ENCODE measurements at regions not wholly inside any gene's neighbourhood (a gene's known extent, or its start where the extent isn't known, plus 50 kb on each side); places are given as distances from the start of the nearest gene placed in this dataset.
"Not testable (repeated sequence)": the region's sequence is repeated elsewhere in the genome, so short reads cannot be mapped to it uniquely, and the experiment has no call there.

- H3K4me1 Mint-ChIP-seq, result no peaks in the 10 kb centered on the region
- CTCF ChIA-PET, result interaction anchor here (0.9 kb wide), 1 partner anchor 17 kb away, joined by 4 read pairs; no protein-coding TSS in a partner anchor
- H3K9me3 Mint-ChIP-seq (ENCODE audit: low read depth), result no peaks in the 10 kb centered on the region
- no peak for DNase-seq
- no peak overlapping the region for H3K27ac Mint-ChIP-seq
- H3K36me3 Mint-ChIP-seq (ENCODE audit: low read depth), result no peaks in the 10 kb centered on the region
- no peak overlapping the region for H3K4me3 Mint-ChIP-seq
- no peak for ATAC-seq
- POLR2A ChIA-PET, result no interaction called here
- intact Hi-C loops (cut with DNase I, micrococcal nuclease), result no loop called here
- peaks cover 28% of the 10 kb centered on the region for H3K27me3 Mint-ChIP-seq
Observed at GRCh38 chr10:118442032-118442431, 99.9 kb upstream of the FAM204A start.

DNA sequence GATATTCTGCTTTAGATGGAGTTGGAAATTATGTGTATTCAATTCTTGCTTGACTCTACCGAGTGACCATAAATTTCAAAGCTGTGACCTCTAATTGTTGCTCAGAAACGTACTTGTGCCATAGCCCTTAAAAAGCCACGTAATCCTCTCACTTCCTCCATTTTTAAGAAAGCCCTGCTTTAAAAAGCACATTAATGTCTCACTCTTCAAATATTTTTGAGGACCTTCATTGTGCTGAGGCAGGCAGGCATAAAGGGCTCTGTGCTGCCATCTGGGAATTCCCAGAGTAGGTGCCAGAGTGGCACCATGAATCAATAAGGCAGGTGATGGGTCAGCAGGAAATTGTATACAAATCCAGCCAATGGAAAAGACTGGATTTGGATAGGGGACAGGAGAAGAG lies 97.7 kb upstream of the FAM204A start:
- H3K9me3 Mint-ChIP-seq (ENCODE audit: low read depth), result no peaks in the 10 kb centered on the region
- no peak for DNase-seq
- no peak overlapping the region for H3K4me3 Mint-ChIP-seq
- no peak overlapping the region for H3K27ac Mint-ChIP-seq
- intact Hi-C loops (cut with DNase I, micrococcal nuclease), result no loop called here
- H3K27me3 Mint-ChIP-seq, result peaks cover 31% of the 10 kb centered on the region
- ChIA-PET CTCF (no interaction called here), POLR2A (no interaction called here)
- no peaks in the 10 kb centered on the region for H3K4me1 Mint-ChIP-seq
- ATAC-seq, result no peak
- H3K36me3 Mint-ChIP-seq (ENCODE audit: low read depth), result no peaks in the 10 kb centered on the region

GRCh38 chr10:118436742-118437141 lies 94.6 kb upstream of the FAM204A start:
- ChIA-PET POLR2A (interaction anchor here (0.6 kb wide), 1 partner anchor 37 kb away, joined by 3 read pairs; no protein-coding TSS in a partner anchor), CTCF (interaction anchor here (1.9 kb wide), 1 partner anchor 22 kb away, joined by 7 read pairs; no protein-coding TSS in a partner anchor)
- ATAC-seq, result no peak
- no peak overlapping the region for H3K27ac Mint-ChIP-seq
- H3K36me3 Mint-ChIP-seq (ENCODE audit: low read depth), result no peaks in the 10 kb centered on the region
- H3K4me3 Mint-ChIP-seq, result no peak overlapping the region
- no peak for DNase-seq
- no peaks in the 10 kb centered on the region for H3K4me1 Mint-ChIP-seq
- H3K9me3 Mint-ChIP-seq (ENCODE audit: low read depth), result no peaks in the 10 kb centered on the region
- H3K27me3 Mint-ChIP-seq, result peaks cover 29% of the 10 kb centered on the region
- intact Hi-C loops (cut with DNase I, micrococcal nuclease), result no loop called here

DNA sequence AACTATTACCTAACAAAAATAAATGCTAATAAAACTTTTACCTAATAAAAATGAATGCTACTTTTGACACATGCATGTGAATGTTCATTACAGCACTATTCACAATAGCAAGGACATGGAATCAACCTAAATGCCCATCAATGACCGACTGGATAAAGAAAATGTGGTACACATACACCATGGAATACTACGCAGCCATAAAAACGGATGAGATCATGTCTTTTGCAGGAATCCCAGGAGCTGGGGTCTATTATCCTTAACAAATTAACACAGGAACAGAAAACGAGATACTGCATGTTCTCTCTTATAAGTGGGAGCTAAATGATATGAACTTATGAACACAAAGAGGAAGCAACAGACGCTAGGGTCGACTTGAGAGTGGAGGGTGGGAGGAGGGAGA lies 88.1 kb upstream of the FAM204A start:
- CTCF ChIA-PET, result interaction anchor here (1.6 kb wide), 1 partner anchor 9 kb away, joined by 6 read pairs; no protein-coding TSS in a partner anchor
- intact Hi-C loops (cut with DNase I, micrococcal nuclease), result no loop called here
- peaks cover 21% of the 10 kb centered on the region for H3K27me3 Mint-ChIP-seq

GRCh38 chr10:118423800-118424442 lies 81.8 kb upstream of the FAM204A start:
- peak; percentile 94 for ATAC-seq
- H3K4me1 Mint-ChIP-seq, result peaks cover 2% of the 10 kb centered on the region
- H3K27me3 Mint-ChIP-seq, result peaks cover 24% of the 10 kb centered on the region
- no peak overlapping the region for H3K27ac Mint-ChIP-seq
- ChIA-PET POLR2A (no interaction called here), CTCF (interaction anchor here (0.5 to 1.9 kb wide), 7 partner anchors 8 to 972 kb away, joined by 3 to 6 read pairs (median 3); no protein-coding TSS in a partner anchor)
- DNase-seq, result peak; percentile 87
- H3K4me3 Mint-ChIP-seq, result no peak overlapping the region
- intact Hi-C loops (cut with DNase I, micrococcal nuclease), result loop anchor here (1.0 to 5.0 kb wide), 3 partner anchors 82 to 928 kb away; partner anchors contain the start of gene FAM204A (in 1 of the 2)
- no peaks in the 10 kb centered on the region for H3K36me3 Mint-ChIP-seq (ENCODE audit: low read depth)
- no peaks in the 10 kb centered on the region for H3K9me3 Mint-ChIP-seq (ENCODE audit: low read depth)

More for the DNA sequence above, 88.1 kb upstream of the FAM204A start:
- no peak overlapping the region for H3K4me3 Mint-ChIP-seq
- no peak for ATAC-seq
- no peak overlapping the region for H3K27ac Mint-ChIP-seq
- no peak for DNase-seq
- no peaks in the 10 kb centered on the region for H3K9me3 Mint-ChIP-seq (ENCODE audit: low read depth)
- no peaks in the 10 kb centered on the region for H3K36me3 Mint-ChIP-seq (ENCODE audit: low read depth)
- H3K4me1 Mint-ChIP-seq, result no peaks in the 10 kb centered on the region
- POLR2A ChIA-PET, result no interaction called here

DNA sequence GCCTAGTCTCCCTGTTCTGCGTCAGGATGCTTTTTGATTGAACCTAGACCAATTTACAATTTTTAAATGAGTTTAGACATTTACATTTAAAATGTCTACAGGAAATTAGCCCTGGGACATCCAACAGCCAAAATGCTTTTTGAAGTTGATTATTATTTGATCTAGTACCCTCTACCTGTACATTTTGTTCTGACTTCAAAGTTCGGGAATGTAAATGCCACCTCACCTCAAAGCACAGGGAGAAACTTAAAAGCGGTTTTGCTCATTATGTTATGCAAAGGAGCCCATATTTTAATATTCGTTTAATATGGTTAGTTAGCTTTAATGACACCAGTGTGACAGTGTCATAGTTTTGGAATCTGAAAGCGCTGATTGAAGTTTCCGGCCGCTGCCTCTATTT lies 80.1 kb upstream of the FAM204A start:
- no peak overlapping the region for H3K27ac Mint-ChIP-seq
- ATAC-seq, result no peak
- H3K9me3 Mint-ChIP-seq (ENCODE audit: low read depth), result no peaks in the 10 kb centered on the region

GRCh38 chr10:118420049-118420448 lies 77.9 kb upstream of the FAM204A start:
- H3K4me1 Mint-ChIP-seq; H3K9me3 Mint-ChIP-seq (ENCODE audit: low read depth); H3K27ac Mint-ChIP-seq; H3K36me3 Mint-ChIP-seq (ENCODE audit: low read depth); POLR2A ChIA-PET; ATAC-seq; H3K4me3 Mint-ChIP-seq; CTCF ChIA-PET; DNase-seq: not testable (repeated sequence)
- H3K27me3 Mint-ChIP-seq, result peaks cover 16% of the 10 kb centered on the region
- intact Hi-C loops (cut with DNase I, micrococcal nuclease), result loop anchor here in 1 of 2 experiments (5.0 kb wide), 1 partner anchor 78 kb away; the partner anchor contains the start of gene FAM204A

More for the DNA sequence above, 80.1 kb upstream of the FAM204A start:
- intact Hi-C loops (cut with DNase I, micrococcal nuclease), result loop anchor here in 1 of 2 experiments (2.0 to 5.0 kb wide), 2 partner anchors 80 to 925 kb away; partner anchors contain the start of gene FAM204A
- H3K4me1 Mint-ChIP-seq, result peaks cover 2% of the 10 kb centered on the region
- ChIA-PET POLR2A (no interaction called here), CTCF (interaction anchor here (1.2 to 2.2 kb wide), 3 partner anchors 9 to 78 kb away, joined by 3 to 6 read pairs (median 3); no protein-coding TSS in a partner anchor)
- H3K36me3 Mint-ChIP-seq (ENCODE audit: low read depth), result no peaks in the 10 kb centered on the region
- H3K4me3 Mint-ChIP-seq, result no peak overlapping the region
- DNase-seq, result no peak
- peaks cover 24% of the 10 kb centered on the region for H3K27me3 Mint-ChIP-seq

GRCh38 chr10:118412932-118413331 lies 70.8 kb upstream of the FAM204A start:
- peaks cover 15% of the 10 kb centered on the region for H3K27me3 Mint-ChIP-seq
- ChIA-PET POLR2A (no interaction called here), CTCF (interaction anchor here (1.3 kb wide), 1 partner anchor 10 kb away, joined by 3 read pairs; no protein-coding TSS in a partner anchor)
- ATAC-seq, result no peak
- no peak overlapping the region for H3K4me3 Mint-ChIP-seq
- no peaks in the 10 kb centered on the region for H3K36me3 Mint-ChIP-seq (ENCODE audit: low read depth)
- H3K27ac Mint-ChIP-seq, result no peak overlapping the region
- no peaks in the 10 kb centered on the region for H3K4me1 Mint-ChIP-seq
- no peak for DNase-seq
- intact Hi-C loops (cut with DNase I, micrococcal nuclease), result no loop called here
- no peaks in the 10 kb centered on the region for H3K9me3 Mint-ChIP-seq (ENCODE audit: low read depth)

GRCh38 chr10:118412132-118412760 lies 70.1 kb upstream of the FAM204A start:
- H3K9me3 Mint-ChIP-seq (ENCODE audit: low read depth), result no peaks in the 10 kb centered on the region
- ChIA-PET CTCF (interaction anchor here (0.7 to 1.3 kb wide), 2 partner anchors 10 to 106 kb away, joined by 3 read pairs; no protein-coding TSS in a partner anchor), POLR2A (no interaction called here)
- H3K27ac Mint-ChIP-seq, result no peak overlapping the region
- peaks cover 15% of the 10 kb centered on the region for H3K27me3 Mint-ChIP-seq
- ATAC-seq (no peak), DNase-seq (no peak)
- H3K4me3 Mint-ChIP-seq, result no peak overlapping the region
- no peaks in the 10 kb centered on the region for H3K4me1 Mint-ChIP-seq
- intact Hi-C loops (cut with DNase I, micrococcal nuclease), result no loop called here
- no peaks in the 10 kb centered on the region for H3K36me3 Mint-ChIP-seq (ENCODE audit: low read depth)

GRCh38 chr10:118409295-118409694 lies 67.2 kb upstream of the FAM204A start:
- H3K4me3 Mint-ChIP-seq, result no peak overlapping the region
- H3K4me1 Mint-ChIP-seq, result no peaks in the 10 kb centered on the region
- ChIA-PET POLR2A (no interaction called here), CTCF (no interaction called here)
- DNase-seq (no peak), ATAC-seq (no peak)
- H3K36me3 Mint-ChIP-seq (ENCODE audit: low read depth), result no peaks in the 10 kb centered on the region
- H3K27ac Mint-ChIP-seq, result no peak overlapping the region
- peaks cover 15% of the 10 kb centered on the region for H3K27me3 Mint-ChIP-seq
- no peaks in the 10 kb centered on the region for H3K9me3 Mint-ChIP-seq (ENCODE audit: low read depth)
- intact Hi-C loops (cut with DNase I, micrococcal nuclease), result no loop called here

DNA sequence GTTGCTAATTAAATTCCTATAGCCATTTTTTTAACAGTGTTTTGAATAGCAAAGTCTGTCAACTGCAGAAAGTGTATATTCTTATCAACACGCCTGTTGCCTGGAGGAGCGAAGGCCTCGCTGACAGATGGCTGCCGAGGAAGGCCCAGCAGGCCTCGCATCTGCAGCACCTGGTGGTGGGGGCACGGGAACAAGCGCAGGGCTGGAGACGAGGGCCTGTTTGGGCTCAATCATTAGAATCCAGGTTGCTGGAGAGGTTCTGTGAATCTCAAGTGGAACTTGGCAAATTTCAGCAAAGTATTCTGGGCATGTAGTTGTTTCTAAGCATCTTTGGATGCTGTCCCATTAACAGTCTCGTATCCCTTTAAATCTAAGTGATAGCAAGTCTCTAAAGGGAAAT lies 66.1 kb upstream of the FAM204A start:
- no peak for DNase-seq
- no peaks in the 10 kb centered on the region for H3K36me3 Mint-ChIP-seq (ENCODE audit: low read depth)
- no peaks in the 10 kb centered on the region for H3K9me3 Mint-ChIP-seq (ENCODE audit: low read depth)
- no peak overlapping the region for H3K4me3 Mint-ChIP-seq
- CTCF ChIA-PET, result no interaction called here
- peaks cover 16% of the 10 kb centered on the region for H3K27me3 Mint-ChIP-seq
- POLR2A ChIA-PET, result no interaction called here
- no peak for ATAC-seq
- intact Hi-C loops (cut with DNase I, micrococcal nuclease), result no loop called here
- no peaks in the 10 kb centered on the region for H3K4me1 Mint-ChIP-seq
- H3K27ac Mint-ChIP-seq, result no peak overlapping the region

DNA sequence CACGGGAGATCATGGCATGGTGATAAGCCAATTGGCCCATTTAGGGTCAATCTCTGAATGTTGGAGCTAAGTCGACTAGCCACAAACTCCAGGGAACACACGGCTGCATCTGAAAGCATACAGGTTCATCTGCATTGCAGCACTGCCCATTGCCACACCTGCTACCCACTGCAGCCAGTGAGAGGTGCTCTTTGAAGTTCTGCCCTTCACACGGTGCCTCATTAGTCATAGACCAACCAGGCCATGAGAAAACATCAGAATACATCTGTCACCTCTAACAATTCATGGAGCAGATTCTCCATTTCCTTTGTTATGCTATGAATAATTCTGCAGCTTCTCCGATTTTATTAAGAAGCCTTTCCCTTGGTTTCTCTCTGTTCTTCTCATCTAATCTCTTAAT lies 65.7 kb upstream of the FAM204A start:
- H3K9me3 Mint-ChIP-seq (ENCODE audit: low read depth), result no peaks in the 10 kb centered on the region
- DNase-seq (no peak), ATAC-seq (no peak)
- H3K4me1 Mint-ChIP-seq, result no peaks in the 10 kb centered on the region
- H3K27me3 Mint-ChIP-seq, result peaks cover 13% of the 10 kb centered on the region
- ChIA-PET POLR2A (no interaction called here), CTCF (no interaction called here)
- H3K36me3 Mint-ChIP-seq (ENCODE audit: low read depth), result no peaks in the 10 kb centered on the region
- H3K4me3 Mint-ChIP-seq, result no peak overlapping the region
- intact Hi-C loops (cut with DNase I, micrococcal nuclease), result no loop called here
- H3K27ac Mint-ChIP-seq, result no peak overlapping the region
